Parathyroid adenoma (tissue), 2 donors: ENCODE measurements at regions not wholly inside any gene's neighbourhood (a gene's known extent, or its start where the extent isn't known, plus 50 kb on each side); places are given as distances from the start of the nearest gene placed in this dataset.

Experiments used
- H2AFZ ChIP-seq: fragments of 300-600 bp; sonication (generic); one replicate; pipeline ENCODE4 v1.7.0; 2017; ENCODE audit warnings: antibody characterized with exemption, mild to moderate bottlenecking
- H3K27ac ChIP-seq: fragments of 300-600 bp; sonication (generic); one replicate; pipeline ENCODE4 v1.7.0; 2017
- H3K27me3 ChIP-seq: fragments of 300-600 bp; sonication (generic); one replicate; pipeline ENCODE4 v1.7.0; 2017; ENCODE audit warnings: low read length; ENCODE audit not compliant: control insufficient read depth, insufficient read depth
- H3K36me3 ChIP-seq: fragments of 300-600 bp; sonication (generic); one replicate; pipeline ENCODE4 v1.7.0; 2017; ENCODE audit warnings: low read length; ENCODE audit not compliant: control insufficient read depth, insufficient read depth
- H3K4me1 ChIP-seq: fragments of 300-600 bp; sonication (generic); one replicate; pipeline ENCODE4 v1.7.0; 2017; ENCODE audit warnings: control low read depth
- H3K4me2 ChIP-seq: fragments of 300-600 bp; sonication (generic); one replicate; pipeline ENCODE4 v1.7.0; 2017; ENCODE audit warnings: low read length
- H3K4me3 ChIP-seq: fragments of 300-600 bp; sonication (generic); one replicate; pipeline ENCODE4 v1.7.0; 2017; ENCODE audit warnings: low read depth, low read length
- H3K79me2 ChIP-seq: fragments of 300-600 bp; sonication (generic); one replicate; pipeline ENCODE4 v1.7.0; 2017; ENCODE audit warnings: control low read depth
- H3K9ac ChIP-seq: fragments of 300-600 bp; sonication (generic); one replicate; pipeline ENCODE4 v1.7.0; 2017; ENCODE audit warnings: mild to moderate bottlenecking
- H3K9me3 ChIP-seq: fragments of 300-600 bp; sonication (generic); one replicate; pipeline ENCODE4 v1.7.0; 2017; ENCODE audit warnings: low read length; ENCODE audit not compliant: control insufficient read depth
- CTCF ChIP-seq: fragments of 300-600 bp; sonication (generic); IDR thresholded peaks from one replicate; pipeline ENCODE4 v1.7.0; 2017; ENCODE audit warnings: antibody characterized with exemption, mild to moderate bottlenecking
- donor health status: primary hyperparathyroidism.

- Histone ChIP-seq H3K9ac (no peak overlapping the region), H3K4me2 (no peak overlapping the region), H3K36me3 (no peaks in the 10 kb centered on the region), H3K9me3 (no peaks in the 10 kb centered on the region), H3K79me2 (no peaks in the 10 kb centered on the region), H2AFZ (no peak overlapping the region), H3K4me3 (no peak overlapping the region), H3K27ac (no peak overlapping the region), H3K27me3 (no peaks in the 10 kb centered on the region), H3K4me1 (no peaks in the 10 kb centered on the region)
- no peak for TF ChIP-seq CTCF
Observed at GRCh38 chr4:153852501-153852900, 63.6 kb upstream of the SFRP2 start.

- Histone ChIP-seq H2AFZ (no peak overlapping the region), H3K79me2 (no peaks in the 10 kb centered on the region), H3K27me3 (no peaks in the 10 kb centered on the region), H3K36me3 (no peaks in the 10 kb centered on the region), H3K27ac (no peak overlapping the region), H3K4me3 (no peak overlapping the region), H3K4me1 (no peaks in the 10 kb centered on the region), H3K9ac (no peak overlapping the region), H3K4me2 (no peak overlapping the region), H3K9me3 (no peaks in the 10 kb centered on the region)
- no peak for TF ChIP-seq CTCF
Observed at GRCh38 chr4:153850533-153851280, 61.8 kb upstream of the SFRP2 start.

- no peak overlapping the region for H3K9ac ChIP-seq
- H3K4me1 ChIP-seq = no peaks in the 10 kb centered on the region
- H3K79me2 ChIP-seq = no peaks in the 10 kb centered on the region
- H3K4me3 ChIP-seq = no peak overlapping the region
- H3K9me3 ChIP-seq = no peaks in the 10 kb centered on the region
- H3K36me3 ChIP-seq = no peaks in the 10 kb centered on the region
- no peak overlapping the region for H3K4me2 ChIP-seq
- no peak overlapping the region for H3K27ac ChIP-seq
- H3K27me3 ChIP-seq = no peaks in the 10 kb centered on the region
- H2AFZ ChIP-seq = no peak overlapping the region
- TF ChIP-seq CTCF = no peak
Observed at GRCh38 chr4:153844144-153844543, 55.3 kb upstream of the SFRP2 start.
